ENCODE measurements at regions not wholly inside any gene's neighbourhood (a gene's known extent, or its start where the extent isn't known, plus 50 kb on each side); places are given as distances from the start of the nearest gene placed in this dataset.

DNA sequence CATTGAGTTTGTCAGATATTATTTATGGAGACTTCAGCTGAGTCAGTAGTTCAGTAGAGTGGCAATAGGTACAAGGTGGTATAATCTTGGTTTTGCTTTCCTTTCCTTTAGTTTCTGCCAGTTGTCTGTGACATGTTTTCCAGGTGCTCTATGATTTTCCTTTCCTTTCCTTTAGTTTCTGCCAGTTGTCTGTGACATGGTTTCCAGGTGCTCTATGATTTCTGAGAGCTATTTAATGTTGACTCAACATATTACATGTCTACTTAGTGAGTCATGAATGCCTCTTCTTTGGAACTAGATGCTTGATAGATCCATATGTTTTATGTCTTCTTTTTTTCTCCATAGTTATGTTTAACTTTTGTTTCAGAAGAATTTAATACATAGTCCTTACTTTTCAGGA is 186.4 kb upstream of the DEFB112 start:
- TF ChIP-seq, protein P1, sequence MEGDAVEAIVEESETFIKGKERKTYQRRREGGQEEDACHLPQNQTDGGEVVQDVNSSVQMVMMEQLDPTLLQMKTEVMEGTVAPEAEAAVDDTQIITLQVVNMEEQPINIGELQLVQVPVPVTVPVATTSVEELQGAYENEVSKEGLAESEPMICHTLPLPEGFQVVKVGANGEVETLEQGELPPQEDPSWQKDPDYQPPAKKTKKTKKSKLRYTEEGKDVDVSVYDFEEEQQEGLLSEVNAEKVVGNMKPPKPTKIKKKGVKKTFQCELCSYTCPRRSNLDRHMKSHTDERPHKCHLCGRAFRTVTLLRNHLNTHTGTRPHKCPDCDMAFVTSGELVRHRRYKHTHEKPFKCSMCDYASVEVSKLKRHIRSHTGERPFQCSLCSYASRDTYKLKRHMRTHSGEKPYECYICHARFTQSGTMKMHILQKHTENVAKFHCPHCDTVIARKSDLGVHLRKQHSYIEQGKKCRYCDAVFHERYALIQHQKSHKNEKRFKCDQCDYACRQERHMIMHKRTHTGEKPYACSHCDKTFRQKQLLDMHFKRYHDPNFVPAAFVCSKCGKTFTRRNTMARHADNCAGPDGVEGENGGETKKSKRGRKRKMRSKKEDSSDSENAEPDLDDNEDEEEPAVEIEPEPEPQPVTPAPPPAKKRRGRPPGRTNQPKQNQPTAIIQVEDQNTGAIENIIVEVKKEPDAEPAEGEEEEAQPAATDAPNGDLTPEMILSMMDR (IDR thresholded peaks at IDR 0.05) = no peak
- no peak for TF ChIP-seq POLR2A (IDR thresholded peaks at IDR 0.05)

Data from esophagus squamous epithelium (tissue), 4 donors.